ENCODE measurements at regions not wholly inside any gene's neighbourhood (a gene's known extent, or its start where the extent isn't known, plus 50 kb on each side); places are given as distances from the start of the nearest gene placed in this dataset.

DNA sequence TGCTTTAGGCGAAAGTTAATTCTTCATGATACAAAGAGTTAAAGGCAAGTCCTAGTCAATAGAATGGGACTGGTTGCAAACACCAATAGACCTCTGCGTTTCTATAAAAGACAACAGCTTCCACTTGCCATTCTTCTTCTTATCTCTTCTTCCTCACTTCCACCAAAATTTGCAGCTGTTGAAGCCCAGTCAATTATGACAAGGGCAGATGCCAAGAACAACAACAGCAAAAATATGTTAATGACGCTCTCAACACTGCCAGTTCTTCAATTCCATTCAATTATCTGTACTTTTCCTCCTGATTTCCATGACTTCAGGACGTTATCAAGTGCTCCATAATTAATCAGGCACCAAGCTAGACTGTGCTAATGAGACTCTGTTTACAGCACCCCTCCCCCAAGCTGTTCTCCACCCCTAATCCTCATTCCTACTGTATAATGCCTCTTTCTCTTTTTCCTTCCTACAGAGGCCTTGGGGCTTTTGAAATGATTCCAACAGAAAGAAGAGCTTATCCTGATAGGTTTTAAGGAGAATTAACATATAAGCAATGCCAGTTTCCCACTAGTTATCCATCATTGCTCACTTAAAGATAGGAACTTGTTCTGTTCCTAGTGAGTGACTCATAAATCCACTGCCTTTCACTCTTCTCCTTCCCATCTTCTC is 1160.5 kb downstream of the IGSF11 start:
- no peak for FAIRE-seq
- H2AK5ac ChIP-seq (ENCODE audit: low read depth, low read length) = no peak overlapping the region
- 89% methylated on average over 4 of the region's 4 CpGs; no CpG with 5 or more reads in 1 of the 2 experiments for WGBS, 2 experiments (ENCODE audit: extremely low coverage in 1 of 2, insufficient coverage in 1 of 2, insufficient read length in 1 of 2, insufficient replicate concordance in 2 of 2, low coverage in 1 of 2, low lambda C conversion rate in 2 of 2, missing lambda C conversion rate in 1 of 2)
- H4K20me1 ChIP-seq (replicated peaks in 1 of 2; ENCODE audit: control insufficient read depth in 1 of 2, insufficient read depth in 2 of 2, low read length in 2 of 2) = no peaks in the 10 kb centered on the region
- no peak for DNase-seq (ENCODE audit: low read depth in 1 of 2, low spot score in 2 of 2)
- peaks cover 0 to 3% (median 0%) of the 10 kb centered on the region in 4 experiments; a peak in 2 of 7 replicates for H3K4me1 ChIP-seq (replicated peaks in 1 of 4; ENCODE audit: control insufficient read depth in 3 of 4, insufficient read depth in 4 of 4, low read length in 3 of 4)
- H3K27me3 ChIP-seq (replicated peaks in 1 of 4; ENCODE audit: control insufficient read depth in 3 of 4, extremely low read depth in 1 of 4, insufficient read depth in 3 of 4, low read length in 3 of 4) = no peaks in the 10 kb centered on the region
- no peaks in the 10 kb centered on the region for H3K23me2 ChIP-seq (ENCODE audit: low read depth, low read length)
- H3K9me3 ChIP-seq (ENCODE audit: insufficient read depth in 2 of 2, low read depth in 1 of 2, low read length in 1 of 2) = no peaks in the 10 kb centered on the region
- H3K36me3 ChIP-seq (ENCODE audit: control insufficient read depth in 2 of 4, insufficient read depth in 4 of 4, low read length in 3 of 4) = no peaks in the 10 kb centered on the region
- H4K91ac ChIP-seq (replicated peaks; ENCODE audit: insufficient read length, low read length) = no peak overlapping the region
- ChIA-PET POLR2A (ENCODE audit: partially characterized antibody) (no interaction called here), CTCF (ENCODE audit: partially characterized antibody) (interaction anchor here (0.9 kb wide), 1 partner anchor 25 kb away, joined by 3 read pairs; no protein-coding TSS in a partner anchor)
- H2BK12ac ChIP-seq (ENCODE audit: low read depth, low read length) = no peak overlapping the region
- H3K79me2 ChIP-seq (ENCODE audit: control insufficient read depth in 1 of 2, insufficient read depth in 2 of 2, low read length in 2 of 2) = no peaks in the 10 kb centered on the region
- no peak overlapping the region for H4K5ac ChIP-seq (ENCODE audit: insufficient read length, low read depth, low read length)
- no peak overlapping the region for H3K23ac ChIP-seq (ENCODE audit: insufficient read length)
- no peaks in the 10 kb centered on the region for H3K79me1 ChIP-seq (ENCODE audit: low read depth, low read length)
- no peak overlapping the region for H3K4me2 ChIP-seq (ENCODE audit: insufficient read depth in 1 of 2, low read depth in 2 of 2, low read length in 2 of 2)
- H3K27ac ChIP-seq (ENCODE audit: low read depth, low read length) = no peak overlapping the region
- H2AFZ ChIP-seq (ENCODE audit: low read length) = no peak overlapping the region
- H2BK20ac ChIP-seq (ENCODE audit: low read length) = no peak overlapping the region
- no peak overlapping the region for H3K18ac ChIP-seq (ENCODE audit: extremely low read depth, low read length)
- no peak overlapping the region for H2BK5ac ChIP-seq (ENCODE audit: low read depth, low read length)
- no peak overlapping the region for H3K4me3 ChIP-seq (ENCODE audit: extremely low read depth in 1 of 4, insufficient read depth in 2 of 4, low read depth in 3 of 4, low read length in 4 of 4)
- H3K56ac ChIP-seq (replicated peaks; ENCODE audit: insufficient read length, low read depth, low read length) = peak overlapping the region; percentile 39
- no peak overlapping the region for H4K8ac ChIP-seq (ENCODE audit: extremely low read depth, insufficient read depth, low read length)
- no peak overlapping the region for H3K9ac ChIP-seq (replicated peaks in 1 of 4; ENCODE audit: extremely low read depth in 1 of 4, low read depth in 3 of 4, low read length in 3 of 4)
- H2BK15ac ChIP-seq (ENCODE audit: low read length) = no peak overlapping the region
- no peak overlapping the region for H2BK120ac ChIP-seq (replicated peaks; ENCODE audit: low read depth, low read length)
- no peak overlapping the region for H3K4ac ChIP-seq (replicated peaks; ENCODE audit: insufficient read length, low read depth, low read length)
- H3K14ac ChIP-seq (ENCODE audit: insufficient read length) = no peak overlapping the region
- TF ChIP-seq SRF (IDR thresholded peaks at IDR 0.05; ENCODE audit: low read depth, low read length) = no peak
- TF ChIP-seq CREB1 (IDR thresholded peaks at IDR 0.05) = no peak
- TF ChIP-seq, protein P1, sequence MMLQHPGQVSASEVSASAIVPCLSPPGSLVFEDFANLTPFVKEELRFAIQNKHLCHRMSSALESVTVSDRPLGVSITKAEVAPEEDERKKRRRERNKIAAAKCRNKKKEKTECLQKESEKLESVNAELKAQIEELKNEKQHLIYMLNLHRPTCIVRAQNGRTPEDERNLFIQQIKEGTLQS (IDR thresholded peaks at IDR 0.05; ENCODE audit: insufficient read depth, low read depth, low read length) = no peak
- no peak for TF ChIP-seq CBX8 (IDR thresholded peaks at IDR 0.05; ENCODE audit: borderline replicate concordance, low read depth, low read length)
- no peak for TF ChIP-seq SP4 (IDR thresholded peaks at IDR 0.05; ENCODE audit: low read length)
- TF ChIP-seq TCF12 (IDR thresholded peaks at IDR 0.05; ENCODE audit: low read depth, low read length) = no peak
- TF ChIP-seq EZH2 (IDR thresholded peaks at IDR 0.05; ENCODE audit: low read depth, low read length, severe bottlenecking) = no peak
- no peak for TF ChIP-seq BRCA1 (IDR thresholded peaks at IDR 0.05; ENCODE audit: low read depth, low read length)
